H54 (cell line): ENCODE measurements at regions not wholly inside any gene's neighbourhood (a gene's known extent, or its start where the extent isn't known, plus 50 kb on each side); places are given as distances from the start of the nearest gene placed in this dataset.
"Not testable (repeated sequence)": the region's sequence is repeated elsewhere in the genome, so short reads cannot be mapped to it uniquely, and the experiment has no call there.

Experiments used
- DNase-seq: peaks from one replicate; pipeline ENCODE4 v3.0.0; 2011; ENCODE audit warnings: low spot score, mixed read lengths; ENCODE audit not compliant: insufficient read length
- FAIRE-seq: peaks from 3 replicates; lab custom pipeline; 2011; peaks lifted over from hg19 to GRCh38; lab: Jason Lieb, UNC
- POLR2A ChIP-seq: IDR thresholded peaks from 2 replicates; pipeline ENCODE4 v1.6.1; 2011; ENCODE audit warnings: low read depth, mild to moderate bottlenecking, low read length

GRCh38 chr2:166766220-166766619 is 122.1 kb upstream of the XIRP2 start:
- DNase-seq (no peak), FAIRE-seq (no peak)
- no peak for TF ChIP-seq POLR2A

- DNase-seq (no peak), FAIRE-seq (no peak)
- no peak for TF ChIP-seq POLR2A
Measured at GRCh38 chr2:166765141-166765540, 123.1 kb upstream of the XIRP2 start.

GRCh38 chr2:166764702-166765101 is 123.6 kb upstream of the XIRP2 start:
- DNase-seq, result no peak
- TF ChIP-seq POLR2A, result no peak
- no peak for FAIRE-seq

- DNase-seq, result no peak
- no peak for TF ChIP-seq POLR2A
- no peak for FAIRE-seq
Measured at GRCh38 chr2:166764216-166764615, 124.1 kb upstream of the XIRP2 start.

- no peak for TF ChIP-seq POLR2A
- FAIRE-seq (no peak), DNase-seq (no peak)
Measured at GRCh38 chr2:166762746-166763145, 125.5 kb upstream of the XIRP2 start.

- DNase-seq, result no peak
- FAIRE-seq, result no peak
- no peak for TF ChIP-seq POLR2A
Measured at GRCh38 chr2:166758956-166759355, 129.3 kb upstream of the XIRP2 start.

- FAIRE-seq (no peak), DNase-seq (no peak)
- no peak for TF ChIP-seq POLR2A
Measured at GRCh38 chr2:166750624-166751023, 137.7 kb upstream of the XIRP2 start.

GRCh38 chr2:166744117-166744516 is 144.2 kb upstream of the XIRP2 start:
- DNase-seq, FAIRE-seq: not testable (repeated sequence)

- not testable (repeated sequence) for FAIRE-seq, DNase-seq
Measured at GRCh38 chr2:166743482-166743881, 144.8 kb upstream of the XIRP2 start.

GRCh38 chr2:166727095-166727494 is 161.2 kb upstream of the XIRP2 start:
- FAIRE-seq (no peak), DNase-seq (no peak)
- TF ChIP-seq POLR2A, result no peak

GRCh38 chr2:166725927-166726924 is 162.1 kb upstream of the XIRP2 start:
- no peak for DNase-seq
- TF ChIP-seq POLR2A, result no peak
- FAIRE-seq, result no peak

- TF ChIP-seq POLR2A, result no peak
- FAIRE-seq (no peak), DNase-seq (no peak)
Measured at GRCh38 chr2:166716968-166717367, 171.3 kb upstream of the XIRP2 start.

- no peak for DNase-seq
- TF ChIP-seq POLR2A, result no peak
- no peak for FAIRE-seq
Measured at GRCh38 chr2:166700079-166700478, 188.2 kb upstream of the XIRP2 start.

GRCh38 chr2:166695154-166695553 is 193.1 kb upstream of the XIRP2 start:
- no peak for TF ChIP-seq POLR2A
- DNase-seq (no peak), FAIRE-seq (no peak)

GRCh38 chr2:166686057-166686456 is 192.0 kb upstream of the SCN7A start:
- DNase-seq, result not testable (repeated sequence)

More at GRCh38 chr2:166686057-166686456, 192.0 kb upstream of the SCN7A start:
- not testable (repeated sequence) for FAIRE-seq
